ENCODE measurements at regions not wholly inside any gene's neighbourhood (a gene's known extent, or its start where the extent isn't known, plus 50 kb on each side); places are given as distances from the start of the nearest gene placed in this dataset.

DNA sequence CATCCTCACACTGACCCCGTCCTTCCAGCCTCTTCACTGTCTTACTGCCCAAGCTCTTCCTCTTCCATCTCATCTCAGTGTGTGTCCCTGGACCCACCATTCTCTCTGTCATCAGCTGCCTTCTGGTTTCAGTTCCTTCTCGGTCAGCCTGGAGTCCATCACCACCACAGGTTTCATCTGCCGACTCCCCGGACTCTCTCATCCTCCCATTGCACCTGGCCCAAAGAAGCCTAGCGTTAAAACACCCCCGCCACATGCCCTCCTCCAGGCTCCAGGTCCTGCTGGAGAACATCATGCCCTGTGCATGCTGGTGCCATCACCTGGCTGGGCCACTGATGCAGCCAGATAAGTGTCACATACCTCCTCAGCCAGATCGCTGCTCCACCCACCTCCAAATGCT lies 122.1 kb upstream of the GPR12 start:
- Histone ChIP-seq H3K4me3 (no peak overlapping the region), H3K27ac (no peak overlapping the region), H3K9me3 (replicated peaks in 1 of 3) (no peaks in the 10 kb centered on the region), H3K36me3 (replicated peaks in 1 of 2) (no peaks in the 10 kb centered on the region), H3K27me3 (no peaks in the 10 kb centered on the region), H3K4me1 (replicated peaks in 1 of 2) (no peaks in the 10 kb centered on the region)
- DNase-seq, result no peak
- WGBS, 4 donors, result 92 to 97% (median 93%) methylated on average over 7 of the region's 7 CpGs
- TF ChIP-seq, protein P1, sequence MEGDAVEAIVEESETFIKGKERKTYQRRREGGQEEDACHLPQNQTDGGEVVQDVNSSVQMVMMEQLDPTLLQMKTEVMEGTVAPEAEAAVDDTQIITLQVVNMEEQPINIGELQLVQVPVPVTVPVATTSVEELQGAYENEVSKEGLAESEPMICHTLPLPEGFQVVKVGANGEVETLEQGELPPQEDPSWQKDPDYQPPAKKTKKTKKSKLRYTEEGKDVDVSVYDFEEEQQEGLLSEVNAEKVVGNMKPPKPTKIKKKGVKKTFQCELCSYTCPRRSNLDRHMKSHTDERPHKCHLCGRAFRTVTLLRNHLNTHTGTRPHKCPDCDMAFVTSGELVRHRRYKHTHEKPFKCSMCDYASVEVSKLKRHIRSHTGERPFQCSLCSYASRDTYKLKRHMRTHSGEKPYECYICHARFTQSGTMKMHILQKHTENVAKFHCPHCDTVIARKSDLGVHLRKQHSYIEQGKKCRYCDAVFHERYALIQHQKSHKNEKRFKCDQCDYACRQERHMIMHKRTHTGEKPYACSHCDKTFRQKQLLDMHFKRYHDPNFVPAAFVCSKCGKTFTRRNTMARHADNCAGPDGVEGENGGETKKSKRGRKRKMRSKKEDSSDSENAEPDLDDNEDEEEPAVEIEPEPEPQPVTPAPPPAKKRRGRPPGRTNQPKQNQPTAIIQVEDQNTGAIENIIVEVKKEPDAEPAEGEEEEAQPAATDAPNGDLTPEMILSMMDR (IDR thresholded peaks at IDR 0.05), result no peak
- TF ChIP-seq POLR2A (IDR thresholded peaks at IDR 0.05), result no peak
- intact Hi-C loops (cut with DNase I), result no loop called here

DNA sequence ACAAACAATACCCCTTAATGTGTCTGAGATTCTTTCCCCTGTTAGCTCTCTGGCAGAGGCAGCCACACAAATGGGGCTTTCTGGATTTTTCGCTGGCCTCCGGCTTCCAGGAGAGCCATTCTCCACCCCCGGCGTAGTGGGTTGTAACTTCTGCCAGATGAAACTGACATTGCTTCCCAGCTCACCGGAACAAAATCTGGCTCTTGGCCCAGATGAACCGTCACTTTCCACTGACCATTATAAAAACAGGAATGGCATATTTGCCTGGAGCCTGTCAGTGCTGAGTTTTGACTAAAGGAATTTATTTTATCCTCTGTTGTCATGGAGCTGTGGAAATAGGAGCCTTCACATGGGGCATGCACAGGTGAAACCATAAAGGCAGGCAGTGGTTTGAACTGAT lies 120.6 kb upstream of the GPR12 start:
- no peaks in the 10 kb centered on the region for H3K4me1 ChIP-seq (replicated peaks in 1 of 2)
- peak; percentile 31 to 75 (median 46) for DNase-seq
- intact Hi-C loops (cut with DNase I), result no loop called here
- no peaks in the 10 kb centered on the region for H3K27me3 ChIP-seq
- H3K27ac ChIP-seq, result no peak overlapping the region
- H3K4me3 ChIP-seq, result no peak overlapping the region
- 22 to 37% (median 28%) methylated on average over 6 of the region's 6 CpGs for WGBS, 4 donors
- TF ChIP-seq, protein P1 (IDR thresholded peaks at IDR 0.05), result no peak
- no peak for TF ChIP-seq POLR2A (IDR thresholded peaks at IDR 0.05)
- H3K9me3 ChIP-seq (replicated peaks in 1 of 3), result no peaks in the 10 kb centered on the region
- H3K36me3 ChIP-seq (replicated peaks in 1 of 2), result no peaks in the 10 kb centered on the region

DNA sequence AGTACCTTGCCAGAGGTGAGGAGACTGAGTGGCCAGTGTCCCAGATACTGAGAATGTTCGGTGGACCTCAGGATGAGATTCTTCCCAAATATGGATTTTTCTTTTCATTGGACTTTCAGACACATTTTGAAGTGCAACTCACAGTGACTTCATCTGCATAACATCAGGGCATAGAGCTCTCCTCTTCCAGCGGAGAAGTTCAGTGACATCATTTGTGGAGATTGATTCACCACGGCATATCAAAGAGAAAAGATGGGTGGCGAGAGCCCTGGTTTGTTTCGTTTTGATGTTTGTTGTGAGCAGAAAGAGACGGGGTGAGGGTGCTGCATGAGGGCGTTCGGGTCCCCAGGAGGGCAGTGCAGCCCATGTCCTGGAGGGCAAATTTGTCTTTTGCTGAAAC lies 120.1 kb upstream of the GPR12 start:
- Histone ChIP-seq H3K9me3 (replicated peaks in 1 of 3) (no peaks in the 10 kb centered on the region), H3K27me3 (no peaks in the 10 kb centered on the region), H3K4me1 (replicated peaks in 1 of 2) (no peaks in the 10 kb centered on the region), H3K36me3 (replicated peaks in 1 of 2) (no peaks in the 10 kb centered on the region), H3K4me3 (no peak overlapping the region), H3K27ac (no peak overlapping the region)
- no peak for TF ChIP-seq POLR2A (IDR thresholded peaks at IDR 0.05)
- DNase-seq, result no peak
- intact Hi-C loops (cut with DNase I), result no loop called here
- 53 to 58% (median 56%) methylated on average over 8 of the region's 8 CpGs for WGBS, 4 donors

DNA sequence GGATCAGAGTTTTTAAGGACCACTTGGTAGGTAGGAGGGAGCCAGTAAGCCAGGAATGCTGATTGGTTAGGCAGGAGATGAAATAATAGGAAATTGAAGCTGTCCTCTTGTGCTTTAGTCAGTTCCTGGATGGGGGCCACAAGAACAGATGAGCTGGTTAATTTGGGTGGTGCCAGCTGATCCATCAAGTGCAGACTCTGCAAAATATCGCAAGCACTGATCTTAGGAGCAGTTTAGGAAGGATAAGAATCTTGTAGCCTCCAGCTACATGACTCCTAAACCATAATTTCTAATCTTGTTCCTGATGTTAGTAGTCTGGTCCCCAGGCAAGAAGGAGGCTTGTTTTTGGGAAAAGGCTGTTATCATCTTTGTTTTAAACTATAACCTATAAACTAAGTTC lies 117.9 kb upstream of the GPR12 start:
- Histone ChIP-seq H3K27me3 (no peaks in the 10 kb centered on the region), H3K4me1 (replicated peaks in 1 of 2) (no peaks in the 10 kb centered on the region), H3K9me3 (replicated peaks in 1 of 3) (no peaks in the 10 kb centered on the region), H3K36me3 (replicated peaks in 1 of 2) (no peaks in the 10 kb centered on the region), H3K27ac (no peak overlapping the region), H3K4me3 (no peak overlapping the region)
- intact Hi-C loops (cut with DNase I), result no loop called here
- 50 to 80% (median 54%) methylated on average over 1 of the region's 1 CpG for WGBS, 4 donors
- no peak for DNase-seq
- TF ChIP-seq POLR2A (IDR thresholded peaks at IDR 0.05), result no peak
- TF ChIP-seq, protein P1 (IDR thresholded peaks at IDR 0.05), result no peak

- intact Hi-C loops (cut with DNase I), result loop anchor here in 1 of 2 donors (5.0 kb wide), 1 partner anchor 161 kb away; no protein-coding TSS in a partner anchor
- Histone ChIP-seq H3K4me3 (no peak overlapping the region), H3K27ac (no peak overlapping the region), H3K27me3 (no peaks in the 10 kb centered on the region), H3K4me1 (replicated peaks in 1 of 2) (no peaks in the 10 kb centered on the region), H3K9me3 (replicated peaks in 1 of 3) (no peaks in the 10 kb centered on the region), H3K36me3 (replicated peaks in 1 of 2) (no peaks in the 10 kb centered on the region)
- no peak for TF ChIP-seq POLR2A (IDR thresholded peaks at IDR 0.05)
- TF ChIP-seq, protein P1 (IDR thresholded peaks at IDR 0.05), result no peak
- DNase-seq, result no peak
- WGBS, 4 donors, result 67 to 76% (median 70%) methylated on average over 7 of the region's 7 CpGs
These were observed 112.8 kb upstream of the GPR12 start for GRCh38 chr13:26873386-26873698.

Data from adrenal gland (tissue), 9 donors.